Ishikawa (cell line): ENCODE measurements at regions not wholly inside any gene's neighbourhood (a gene's known extent, or its start where the extent isn't known, plus 50 kb on each side); places are given as distances from the start of the nearest gene placed in this dataset.

Source experiments
- CEBPB ChIP-seq: IDR thresholded peaks from 2 replicates; pipeline ENCODE4 v1.6.1; 2012
- CREB1 ChIP-seq: IDR thresholded peaks from 2 replicates; pipeline ENCODE4 v1.6.1; 2012; ENCODE audit warnings: low read depth
- EP300 ChIP-seq: IDR thresholded peaks from 2 replicates; pipeline ENCODE4 v1.6.1; 2012; ENCODE audit warnings: borderline replicate concordance
- NFIC ChIP-seq: IDR thresholded peaks from 2 replicates; pipeline ENCODE4 v1.6.1; 2012
- RAD21 ChIP-seq: IDR thresholded peaks from 2 replicates; pipeline ENCODE4 v1.6.1; 2012; ENCODE audit warnings: low read depth
- TAF1 ChIP-seq: IDR thresholded peaks from 2 replicates; pipeline ENCODE4 v1.6.1; 2012; ENCODE audit warnings: low read depth, mild to moderate bottlenecking
- TCF12 ChIP-seq: IDR thresholded peaks from 2 replicates; pipeline ENCODE4 v1.6.1; 2012; ENCODE audit warnings: low read depth
- TEAD4 ChIP-seq: IDR thresholded peaks from 2 replicates; pipeline ENCODE4 v1.6.1; 2012
- YY1 ChIP-seq: IDR thresholded peaks from 2 replicates; pipeline ENCODE4 v1.6.1; 2012; ENCODE audit warnings: low read depth
- ZBTB7A ChIP-seq: IDR thresholded peaks from 2 replicates; pipeline ENCODE4 v1.6.1; 2012; ENCODE audit warnings: low read depth
- TF ChIP-seq, protein P1 (sequence below): IDR thresholded peaks from 2 replicates; pipeline ENCODE4 v1.6.1; 2012
- TF ChIP-seq, protein P2 (sequence below): IDR thresholded peaks from 2 replicates; pipeline ENCODE4 v1.6.1; 2012; ENCODE audit warnings: low read depth, mild to moderate bottlenecking
- TF ChIP-seq, protein P3 (sequence below): IDR thresholded peaks from 2 replicates; pipeline ENCODE4 v1.6.1; 2012

- TF ChIP-seq YY1 (no peak), EP300 (no peak), CEBPB (no peak), RAD21 (no peak), ZBTB7A (no peak), NFIC (no peak), CREB1 (no peak), TAF1 (no peak), TCF12 (no peak), TEAD4 (no peak)
- TF ChIP-seq, protein P1, sequence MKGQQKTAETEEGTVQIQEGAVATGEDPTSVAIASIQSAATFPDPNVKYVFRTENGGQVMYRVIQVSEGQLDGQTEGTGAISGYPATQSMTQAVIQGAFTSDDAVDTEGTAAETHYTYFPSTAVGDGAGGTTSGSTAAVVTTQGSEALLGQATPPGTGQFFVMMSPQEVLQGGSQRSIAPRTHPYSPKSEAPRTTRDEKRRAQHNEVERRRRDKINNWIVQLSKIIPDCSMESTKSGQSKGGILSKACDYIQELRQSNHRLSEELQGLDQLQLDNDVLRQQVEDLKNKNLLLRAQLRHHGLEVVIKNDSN: no peak
- TF ChIP-seq, protein P2, sequence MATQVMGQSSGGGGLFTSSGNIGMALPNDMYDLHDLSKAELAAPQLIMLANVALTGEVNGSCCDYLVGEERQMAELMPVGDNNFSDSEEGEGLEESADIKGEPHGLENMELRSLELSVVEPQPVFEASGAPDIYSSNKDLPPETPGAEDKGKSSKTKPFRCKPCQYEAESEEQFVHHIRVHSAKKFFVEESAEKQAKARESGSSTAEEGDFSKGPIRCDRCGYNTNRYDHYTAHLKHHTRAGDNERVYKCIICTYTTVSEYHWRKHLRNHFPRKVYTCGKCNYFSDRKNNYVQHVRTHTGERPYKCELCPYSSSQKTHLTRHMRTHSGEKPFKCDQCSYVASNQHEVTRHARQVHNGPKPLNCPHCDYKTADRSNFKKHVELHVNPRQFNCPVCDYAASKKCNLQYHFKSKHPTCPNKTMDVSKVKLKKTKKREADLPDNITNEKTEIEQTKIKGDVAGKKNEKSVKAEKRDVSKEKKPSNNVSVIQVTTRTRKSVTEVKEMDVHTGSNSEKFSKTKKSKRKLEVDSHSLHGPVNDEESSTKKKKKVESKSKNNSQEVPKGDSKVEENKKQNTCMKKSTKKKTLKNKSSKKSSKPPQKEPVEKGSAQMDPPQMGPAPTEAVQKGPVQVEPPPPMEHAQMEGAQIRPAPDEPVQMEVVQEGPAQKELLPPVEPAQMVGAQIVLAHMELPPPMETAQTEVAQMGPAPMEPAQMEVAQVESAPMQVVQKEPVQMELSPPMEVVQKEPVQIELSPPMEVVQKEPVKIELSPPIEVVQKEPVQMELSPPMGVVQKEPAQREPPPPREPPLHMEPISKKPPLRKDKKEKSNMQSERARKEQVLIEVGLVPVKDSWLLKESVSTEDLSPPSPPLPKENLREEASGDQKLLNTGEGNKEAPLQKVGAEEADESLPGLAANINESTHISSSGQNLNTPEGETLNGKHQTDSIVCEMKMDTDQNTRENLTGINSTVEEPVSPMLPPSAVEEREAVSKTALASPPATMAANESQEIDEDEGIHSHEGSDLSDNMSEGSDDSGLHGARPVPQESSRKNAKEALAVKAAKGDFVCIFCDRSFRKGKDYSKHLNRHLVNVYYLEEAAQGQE: no peak
- TF ChIP-seq, protein P3, sequence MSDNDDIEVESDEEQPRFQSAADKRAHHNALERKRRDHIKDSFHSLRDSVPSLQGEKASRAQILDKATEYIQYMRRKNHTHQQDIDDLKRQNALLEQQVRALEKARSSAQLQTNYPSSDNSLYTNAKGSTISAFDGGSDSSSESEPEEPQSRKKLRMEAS: no peak
These were observed 533.7 kb downstream of the TDRD15 start for GRCh38 chr2:21657445-21657844.
